Left lung (tissue), 4 donors: ENCODE measurements at regions not wholly inside any gene's neighbourhood (a gene's known extent, or its start where the extent isn't known, plus 50 kb on each side); places are given as distances from the start of the nearest gene placed in this dataset.
A peak's percentile ranks its signal among the peaks of the same experiment; 100 is the strongest.

Source experiments
- ATAC-seq: fragments of 200-7000 bp; cut with Tn5 transposase; one replicate; pipeline ENCODE4 v1.9.1; 2020; ENCODE audit warnings: moderate library complexity
- DNase-seq, 4 donors: peaks; one replicate each; pipeline ENCODE4 v3.0.0-alpha.2; 2013 to 2020
- H3K27ac ChIP-seq, 2 donors: fragments of 200-600 bp; sonication (generic) in 1 of 2; one replicate each; pipeline versions ENCODE4 v1.5.0 to v1.8.0; 2020 to 2021
- H3K27me3 ChIP-seq, 2 donors: fragments of 200-600 bp; sonication (generic) in 1 of 2; one replicate each; pipeline versions ENCODE4 v1.5.0 to v1.8.0; 2020 to 2021
- H3K36me3 ChIP-seq, 2 donors: fragments of 200-600 bp; sonication (generic) in 1 of 2; one replicate each; pipeline versions ENCODE4 v1.5.0 to v1.8.0; 2020 to 2021
- H3K4me1 ChIP-seq, 2 donors: fragments of 200-600 bp; one replicate each; pipeline ENCODE4 v1.8.0; 2021
- H3K4me3 ChIP-seq, 2 donors: fragments of 200-600 bp; sonication (generic) in 1 of 2; one replicate each; pipeline versions ENCODE4 v1.5.0 to v1.8.0; 2020 to 2021; ENCODE audit warnings: mild to moderate bottlenecking in 1 of 2
- H3K9me3 ChIP-seq, 2 donors: fragments of 200-600 bp; sonication (generic) in 1 of 2; one replicate each; pipeline versions ENCODE4 v1.5.0 to v1.8.0; 2020 to 2021
- CTCF ChIP-seq, 2 donors: fragments of 200-600 bp; sonication (generic) in 1 of 2; IDR thresholded peaks; one replicate each; pipeline versions ENCODE4 v1.5.0 to v1.8.0; 2021; ENCODE audit warnings: antibody characterized with exemption in 2 of 2
- intact Hi-C, 2 donors: fragments of 100-400 bp; cut with DNase I; formaldehyde crosslinking; loops; one replicate each; pipeline versions ENCODE4 v1.11.2 to v1.14.2; 2022
- donor health status: DM: no; HTN: yes; CAD: no.
- donor health status: DM: no; HTN: no; CAD: no.

GRCh38 chr5:92778261-92778660, 802.8 kb downstream of the NR2F1-AS1 start:
- Histone ChIP-seq H3K4me3 (no peak overlapping the region), H3K36me3 (no peaks in the 10 kb centered on the region), H3K27me3 (no peaks in the 10 kb centered on the region), H3K4me1 (no peaks in the 10 kb centered on the region), H3K9me3 (no peaks in the 10 kb centered on the region), H3K27ac (no peak overlapping the region)
- ATAC-seq (no peak), DNase-seq (no peak)
- intact Hi-C loops, result no loop called here
- no peak for TF ChIP-seq CTCF (IDR thresholded peaks at IDR 0.05)

- Histone ChIP-seq H3K9me3 (peaks cover 0 to 2% of the 10 kb centered on the region in 2 donors), H3K36me3 (no peaks in the 10 kb centered on the region), H3K27ac (no peak overlapping the region), H3K27me3 (no peaks in the 10 kb centered on the region), H3K4me1 (no peaks in the 10 kb centered on the region), H3K4me3 (no peak overlapping the region)
- no peak for TF ChIP-seq CTCF (IDR thresholded peaks at IDR 0.05)
- intact Hi-C loops, result no loop called here
- no peak for DNase-seq
- ATAC-seq, result no peak
Measured at GRCh38 chr5:92777421-92777820, 803.6 kb downstream of the NR2F1-AS1 start.

GRCh38 chr5:92775711-92776615, 805.1 kb downstream of the NR2F1-AS1 start:
- no peak overlapping the region for H3K27ac ChIP-seq
- intact Hi-C loops, result no loop called here
- no peak for DNase-seq
- H3K4me3 ChIP-seq, result no peak overlapping the region
- no peak for ATAC-seq
- H3K4me1 ChIP-seq, result no peaks in the 10 kb centered on the region
- H3K36me3 ChIP-seq, result no peaks in the 10 kb centered on the region
- peaks cover 0 to 2% of the 10 kb centered on the region in 2 donors for H3K9me3 ChIP-seq
- no peak for TF ChIP-seq CTCF (IDR thresholded peaks at IDR 0.05)
- no peaks in the 10 kb centered on the region for H3K27me3 ChIP-seq

GRCh38 chr5:92769978-92770377, 811.0 kb downstream of the NR2F1-AS1 start:
- Histone ChIP-seq H3K4me1 (no peaks in the 10 kb centered on the region), H3K4me3 (no peak overlapping the region), H3K36me3 (no peaks in the 10 kb centered on the region), H3K27me3 (no peaks in the 10 kb centered on the region), H3K27ac (no peak overlapping the region), H3K9me3 (peaks cover 0 to 4% of the 10 kb centered on the region in 2 donors)
- no peak for ATAC-seq
- TF ChIP-seq CTCF (IDR thresholded peaks at IDR 0.05), result no peak
- DNase-seq, result no peak
- intact Hi-C loops, result no loop called here

- H3K27me3 ChIP-seq, result no peaks in the 10 kb centered on the region
- intact Hi-C loops, result no loop called here
- no peaks in the 10 kb centered on the region for H3K4me1 ChIP-seq
- ATAC-seq, result peak; percentile 75
- no peak overlapping the region for H3K4me3 ChIP-seq
- no peak for TF ChIP-seq CTCF (IDR thresholded peaks at IDR 0.05)
- H3K36me3 ChIP-seq, result no peaks in the 10 kb centered on the region
- H3K9me3 ChIP-seq, result peaks cover 0 to under 1% of the 10 kb centered on the region in 2 donors
- peak in 1 of 4 donors; percentile 16 for DNase-seq
- H3K27ac ChIP-seq, result no peak overlapping the region
Measured at GRCh38 chr5:92761585-92761984, 819.4 kb downstream of the NR2F1-AS1 start.
